ENCODE measurements at regions not wholly inside any gene's neighbourhood (a gene's known extent, or its start where the extent isn't known, plus 50 kb on each side); places are given as distances from the start of the nearest gene placed in this dataset.

DNA sequence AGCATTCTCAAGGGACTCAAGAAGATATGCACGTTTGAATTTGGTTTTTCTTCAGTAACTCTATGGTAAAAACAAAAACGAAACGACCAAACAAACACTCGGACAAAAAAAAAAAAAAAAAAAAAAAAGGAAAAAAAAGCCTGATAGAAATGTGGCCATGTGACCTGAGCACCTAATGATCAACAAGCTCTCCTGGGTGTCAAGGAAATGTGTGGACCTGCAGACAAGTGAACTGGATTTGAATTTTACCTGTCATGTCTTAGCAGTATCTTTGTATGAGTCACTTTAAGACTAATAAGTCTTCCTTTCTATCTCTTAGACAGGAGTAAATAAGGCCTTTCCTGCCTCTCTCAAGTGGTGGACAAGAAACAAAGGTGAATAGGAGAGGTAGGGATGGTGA, 190.6 kb upstream of the GRIA1 start:
- no peak for TF ChIP-seq EZH2phosphoT487 (conservative IDR thresholded peaks at IDR 0.05; ENCODE audit: low read length)
- H3K9me2 ChIP-seq (replicated peaks; ENCODE audit: insufficient read depth, low read length), result no peaks in the 10 kb centered on the region
- H3K4me2 ChIP-seq (ENCODE audit: low read depth, low read length, poor library complexity, severe bottlenecking), result no peak overlapping the region

DNA sequence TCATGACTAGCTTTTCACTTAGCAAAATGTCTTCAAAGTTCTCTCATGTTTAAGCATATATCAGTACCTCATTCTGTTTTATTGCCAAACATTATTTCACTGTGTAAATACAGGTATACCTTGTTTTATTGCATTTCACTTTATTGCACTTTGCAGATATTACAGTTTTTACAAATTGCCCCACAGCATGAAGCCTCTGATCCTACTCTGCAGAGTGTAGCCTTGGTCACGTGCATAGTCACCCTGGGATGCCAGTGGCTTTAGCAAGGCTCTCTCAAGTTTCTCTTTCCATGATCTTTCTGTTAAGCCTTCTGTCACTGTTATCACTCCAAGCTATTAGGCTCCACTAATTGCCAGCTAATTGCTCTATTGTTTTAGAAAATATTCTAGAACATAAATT, 182.2 kb upstream of the GRIA1 start:
- Histone ChIP-seq H3F3A (ENCODE audit: insufficient read depth) (no peaks in the 10 kb centered on the region), H3K27ac (ENCODE audit: low read depth, low read length) (no peak overlapping the region), H3K79me2 (ENCODE audit: insufficient read depth, low read length) (no peaks in the 10 kb centered on the region), H3K9ac (ENCODE audit: low read length) (no peak overlapping the region), H3K4me2 (ENCODE audit: low read depth, low read length, poor library complexity, severe bottlenecking) (no peak overlapping the region), H3K9me2 (replicated peaks; ENCODE audit: insufficient read depth, low read length) (no peaks in the 10 kb centered on the region), H3K36me3 (ENCODE audit: low read length) (no peaks in the 10 kb centered on the region), H3K27me3 (ENCODE audit: low read length) (no peaks in the 10 kb centered on the region), H4K20me1 (ENCODE audit: low read depth, low read length) (no peaks in the 10 kb centered on the region), H2AFZ (ENCODE audit: low read depth, low read length, severe bottlenecking) (no peak overlapping the region), H3K4me3 (ENCODE audit: insufficient read depth, low read length, poor library complexity, severe bottlenecking) (no peak overlapping the region), H3K9me3 (ENCODE audit: insufficient read depth, low read length) (no peaks in the 10 kb centered on the region)
- no peak for TF ChIP-seq EZH2phosphoT487 (conservative IDR thresholded peaks at IDR 0.05; ENCODE audit: low read length)
- TF ChIP-seq, protein P1, sequence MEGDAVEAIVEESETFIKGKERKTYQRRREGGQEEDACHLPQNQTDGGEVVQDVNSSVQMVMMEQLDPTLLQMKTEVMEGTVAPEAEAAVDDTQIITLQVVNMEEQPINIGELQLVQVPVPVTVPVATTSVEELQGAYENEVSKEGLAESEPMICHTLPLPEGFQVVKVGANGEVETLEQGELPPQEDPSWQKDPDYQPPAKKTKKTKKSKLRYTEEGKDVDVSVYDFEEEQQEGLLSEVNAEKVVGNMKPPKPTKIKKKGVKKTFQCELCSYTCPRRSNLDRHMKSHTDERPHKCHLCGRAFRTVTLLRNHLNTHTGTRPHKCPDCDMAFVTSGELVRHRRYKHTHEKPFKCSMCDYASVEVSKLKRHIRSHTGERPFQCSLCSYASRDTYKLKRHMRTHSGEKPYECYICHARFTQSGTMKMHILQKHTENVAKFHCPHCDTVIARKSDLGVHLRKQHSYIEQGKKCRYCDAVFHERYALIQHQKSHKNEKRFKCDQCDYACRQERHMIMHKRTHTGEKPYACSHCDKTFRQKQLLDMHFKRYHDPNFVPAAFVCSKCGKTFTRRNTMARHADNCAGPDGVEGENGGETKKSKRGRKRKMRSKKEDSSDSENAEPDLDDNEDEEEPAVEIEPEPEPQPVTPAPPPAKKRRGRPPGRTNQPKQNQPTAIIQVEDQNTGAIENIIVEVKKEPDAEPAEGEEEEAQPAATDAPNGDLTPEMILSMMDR (IDR thresholded peaks at IDR 0.05; ENCODE audit: insufficient read depth, low read length, poor library complexity, severe bottlenecking), result no peak

More for the DNA sequence above, 190.6 kb upstream of the GRIA1 start:
- H3K79me2 ChIP-seq (ENCODE audit: insufficient read depth, low read length), result no peaks in the 10 kb centered on the region
- no peaks in the 10 kb centered on the region for H3F3A ChIP-seq (ENCODE audit: insufficient read depth)
- no peak overlapping the region for H3K4me3 ChIP-seq (ENCODE audit: insufficient read depth, low read length, poor library complexity, severe bottlenecking)
- H3K36me3 ChIP-seq (ENCODE audit: low read length), result no peaks in the 10 kb centered on the region
- H3K27me3 ChIP-seq (ENCODE audit: low read length), result no peaks in the 10 kb centered on the region
- H4K20me1 ChIP-seq (ENCODE audit: low read depth, low read length), result no peaks in the 10 kb centered on the region
- no peak overlapping the region for H3K9ac ChIP-seq (ENCODE audit: low read length)
- H2AFZ ChIP-seq (ENCODE audit: low read depth, low read length, severe bottlenecking), result no peak overlapping the region
- no peak overlapping the region for H3K27ac ChIP-seq (ENCODE audit: low read depth, low read length)
- H3K9me3 ChIP-seq (ENCODE audit: insufficient read depth, low read length), result no peaks in the 10 kb centered on the region

- Histone ChIP-seq H4K20me1 (ENCODE audit: low read depth, low read length) (no peaks in the 10 kb centered on the region), H3F3A (ENCODE audit: insufficient read depth) (no peaks in the 10 kb centered on the region), H3K79me2 (ENCODE audit: insufficient read depth, low read length) (no peaks in the 10 kb centered on the region)
Observed at GRCh38 chr5:153318556-153318955, 171.9 kb upstream of the GRIA1 start.

GRCh38 chr5:153321478-153321877, 169.0 kb upstream of the GRIA1 start:
- H3K36me3 ChIP-seq (ENCODE audit: low read length), result no peaks in the 10 kb centered on the region
- no peaks in the 10 kb centered on the region for H3K79me2 ChIP-seq (ENCODE audit: insufficient read depth, low read length)
- H3K9me3 ChIP-seq (ENCODE audit: insufficient read depth, low read length), result no peaks in the 10 kb centered on the region
- H3K9me2 ChIP-seq (replicated peaks; ENCODE audit: insufficient read depth, low read length), result no peaks in the 10 kb centered on the region
- TF ChIP-seq EZH2phosphoT487 (conservative IDR thresholded peaks at IDR 0.05; ENCODE audit: low read length), result no peak
- TF ChIP-seq, protein P1 (IDR thresholded peaks at IDR 0.05; ENCODE audit: insufficient read depth, low read length, poor library complexity, severe bottlenecking), result no peak
- H3F3A ChIP-seq (ENCODE audit: insufficient read depth), result no peaks in the 10 kb centered on the region
- H3K4me2 ChIP-seq (ENCODE audit: low read depth, low read length, poor library complexity, severe bottlenecking), result no peak overlapping the region
- no peaks in the 10 kb centered on the region for H3K27me3 ChIP-seq (ENCODE audit: low read length)
- no peak overlapping the region for H3K9ac ChIP-seq (ENCODE audit: low read length)
- no peak overlapping the region for H2AFZ ChIP-seq (ENCODE audit: low read depth, low read length, severe bottlenecking)
- H3K4me3 ChIP-seq (ENCODE audit: insufficient read depth, low read length, poor library complexity, severe bottlenecking), result no peak overlapping the region
- no peak overlapping the region for H3K27ac ChIP-seq (ENCODE audit: low read depth, low read length)
- H4K20me1 ChIP-seq (ENCODE audit: low read depth, low read length), result no peaks in the 10 kb centered on the region

More at GRCh38 chr5:153318556-153318955, 171.9 kb upstream of the GRIA1 start:
- H2AFZ ChIP-seq (ENCODE audit: low read depth, low read length, severe bottlenecking), result no peak overlapping the region
- no peak overlapping the region for H3K4me2 ChIP-seq (ENCODE audit: low read depth, low read length, poor library complexity, severe bottlenecking)
- H3K9me2 ChIP-seq (replicated peaks; ENCODE audit: insufficient read depth, low read length), result no peaks in the 10 kb centered on the region
- no peak overlapping the region for H3K4me3 ChIP-seq (ENCODE audit: insufficient read depth, low read length, poor library complexity, severe bottlenecking)
- no peaks in the 10 kb centered on the region for H3K9me3 ChIP-seq (ENCODE audit: insufficient read depth, low read length)
- no peaks in the 10 kb centered on the region for H3K27me3 ChIP-seq (ENCODE audit: low read length)
- H3K9ac ChIP-seq (ENCODE audit: low read length), result no peak overlapping the region
- TF ChIP-seq EZH2phosphoT487 (conservative IDR thresholded peaks at IDR 0.05; ENCODE audit: low read length), result no peak
- TF ChIP-seq, protein P1 (IDR thresholded peaks at IDR 0.05; ENCODE audit: insufficient read depth, low read length, poor library complexity, severe bottlenecking), result no peak
- H3K36me3 ChIP-seq (ENCODE audit: low read length), result no peaks in the 10 kb centered on the region
- H3K27ac ChIP-seq (ENCODE audit: low read depth, low read length), result no peak overlapping the region

All from SU-DHL-6 (cell line).